ENCODE measurements at regions not wholly inside any gene's neighbourhood (a gene's known extent, or its start where the extent isn't known, plus 50 kb on each side); places are given as distances from the start of the nearest gene placed in this dataset.

DNA sequence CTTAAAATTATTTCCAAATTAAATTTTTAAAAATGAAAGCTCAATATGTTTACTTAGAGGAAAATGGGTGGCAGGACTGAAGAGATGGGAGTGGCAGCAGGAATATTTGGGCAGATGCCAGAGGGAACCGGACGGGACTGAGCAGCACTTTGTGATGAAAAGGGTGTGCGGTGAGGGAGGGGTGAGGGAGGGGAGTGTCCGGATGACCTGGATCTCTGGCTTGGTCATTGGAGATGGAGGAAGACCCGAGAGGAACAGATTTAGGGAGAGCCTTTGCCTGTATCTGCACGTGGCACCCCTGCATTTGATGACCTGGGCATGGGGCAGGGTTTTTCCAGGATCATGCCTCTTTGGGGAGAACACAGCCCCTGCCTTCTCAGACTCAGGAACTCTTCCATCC is 201.1 kb upstream of the MVB12B start:
- TF ChIP-seq, protein P1, sequence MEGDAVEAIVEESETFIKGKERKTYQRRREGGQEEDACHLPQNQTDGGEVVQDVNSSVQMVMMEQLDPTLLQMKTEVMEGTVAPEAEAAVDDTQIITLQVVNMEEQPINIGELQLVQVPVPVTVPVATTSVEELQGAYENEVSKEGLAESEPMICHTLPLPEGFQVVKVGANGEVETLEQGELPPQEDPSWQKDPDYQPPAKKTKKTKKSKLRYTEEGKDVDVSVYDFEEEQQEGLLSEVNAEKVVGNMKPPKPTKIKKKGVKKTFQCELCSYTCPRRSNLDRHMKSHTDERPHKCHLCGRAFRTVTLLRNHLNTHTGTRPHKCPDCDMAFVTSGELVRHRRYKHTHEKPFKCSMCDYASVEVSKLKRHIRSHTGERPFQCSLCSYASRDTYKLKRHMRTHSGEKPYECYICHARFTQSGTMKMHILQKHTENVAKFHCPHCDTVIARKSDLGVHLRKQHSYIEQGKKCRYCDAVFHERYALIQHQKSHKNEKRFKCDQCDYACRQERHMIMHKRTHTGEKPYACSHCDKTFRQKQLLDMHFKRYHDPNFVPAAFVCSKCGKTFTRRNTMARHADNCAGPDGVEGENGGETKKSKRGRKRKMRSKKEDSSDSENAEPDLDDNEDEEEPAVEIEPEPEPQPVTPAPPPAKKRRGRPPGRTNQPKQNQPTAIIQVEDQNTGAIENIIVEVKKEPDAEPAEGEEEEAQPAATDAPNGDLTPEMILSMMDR (IDR thresholded peaks at IDR 0.05): no peak
- TF ChIP-seq POLR2A (IDR thresholded peaks at IDR 0.05): no peak
- TF ChIP-seq EP300 (IDR thresholded peaks at IDR 0.05): no peak

Data from suprapubic skin (tissue), 3 donors.